ENCODE measurements at regions not wholly inside any gene's neighbourhood (a gene's known extent, or its start where the extent isn't known, plus 50 kb on each side); places are given as distances from the start of the nearest gene placed in this dataset.

- ATAC-seq, result no peak
- Mint-ChIP-seq H3K4me3 (no peak overlapping the region), H3K27me3 (no peaks in the 10 kb centered on the region), H3K27ac (no peak overlapping the region), H3K36me3 (ENCODE audit: low read depth) (no peaks in the 10 kb centered on the region), H3K4me1 (peaks cover 3% of the 10 kb centered on the region), H3K9me3 (no peaks in the 10 kb centered on the region)
- DNase-seq, result no peak
Observed at GRCh38 chr5:155884041-155884440, 442.9 kb upstream of the SGCD start.

DNA sequence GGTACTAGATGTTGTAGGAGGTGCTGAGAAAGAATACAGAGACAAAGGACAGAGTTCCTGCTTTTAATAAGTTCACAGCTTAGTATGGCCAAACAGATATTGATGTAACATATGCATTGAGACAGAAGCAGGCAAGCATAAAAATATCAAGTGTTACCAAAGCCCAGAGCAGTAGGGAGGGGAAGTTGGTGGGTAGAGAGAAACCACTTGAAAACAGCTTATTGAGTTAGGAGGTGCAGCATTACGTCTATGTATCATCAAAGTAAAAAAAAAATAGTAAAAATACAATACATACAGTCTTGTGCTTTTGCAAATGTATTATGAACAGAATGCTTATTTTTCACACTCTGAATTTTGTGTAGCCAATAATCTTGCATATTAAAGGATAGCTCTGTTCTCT lies 441.8 kb upstream of the SGCD start:
- no peaks in the 10 kb centered on the region for H3K9me3 Mint-ChIP-seq
- DNase-seq, result no peak
- H3K4me1 Mint-ChIP-seq, result peaks cover 3% of the 10 kb centered on the region
- no peaks in the 10 kb centered on the region for H3K27me3 Mint-ChIP-seq
- no peaks in the 10 kb centered on the region for H3K36me3 Mint-ChIP-seq (ENCODE audit: low read depth)
- H3K27ac Mint-ChIP-seq, result no peak overlapping the region
- no peak for ATAC-seq
- H3K4me3 Mint-ChIP-seq, result no peak overlapping the region

- peaks cover 3% of the 10 kb centered on the region for H3K4me1 Mint-ChIP-seq
- no peak for ATAC-seq
- no peak for DNase-seq
- no peaks in the 10 kb centered on the region for H3K9me3 Mint-ChIP-seq
- H3K4me3 Mint-ChIP-seq, result no peak overlapping the region
- no peak overlapping the region for H3K27ac Mint-ChIP-seq
- H3K36me3 Mint-ChIP-seq (ENCODE audit: low read depth), result no peaks in the 10 kb centered on the region
- no peaks in the 10 kb centered on the region for H3K27me3 Mint-ChIP-seq
Observed at GRCh38 chr5:155886311-155887031, 440.5 kb upstream of the SGCD start.

DNA sequence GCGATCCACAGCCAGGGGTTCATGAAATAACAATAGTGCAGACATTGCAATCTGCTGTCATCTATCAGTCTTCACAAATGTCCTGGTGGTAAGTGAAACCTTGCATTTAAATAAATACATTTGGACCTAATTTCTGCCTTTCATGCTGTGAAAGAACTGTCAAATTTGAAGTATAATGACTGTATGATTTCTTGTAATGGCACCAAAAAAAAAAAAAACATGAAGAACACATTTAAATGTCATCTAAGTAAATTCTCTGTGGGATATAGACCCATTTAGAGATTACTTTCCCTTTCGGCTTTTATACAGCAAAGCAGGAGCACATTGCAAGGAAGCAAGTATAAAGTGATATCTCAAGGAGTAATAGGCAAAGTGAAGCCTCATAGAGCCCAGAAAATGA lies 431.5 kb upstream of the SGCD start:
- no peaks in the 10 kb centered on the region for H3K9me3 Mint-ChIP-seq
- H3K36me3 Mint-ChIP-seq (ENCODE audit: low read depth), result no peaks in the 10 kb centered on the region

GRCh38 chr5:155897761-155898160 lies 429.2 kb upstream of the SGCD start:
- H3K4me1 Mint-ChIP-seq, result no peaks in the 10 kb centered on the region
- DNase-seq, result no peak
- H3K27me3 Mint-ChIP-seq, result peaks cover 1% of the 10 kb centered on the region
- H3K36me3 Mint-ChIP-seq (ENCODE audit: low read depth), result no peaks in the 10 kb centered on the region
- no peak overlapping the region for H3K4me3 Mint-ChIP-seq
- no peak overlapping the region for H3K27ac Mint-ChIP-seq
- no peaks in the 10 kb centered on the region for H3K9me3 Mint-ChIP-seq
- no peak for ATAC-seq

More for the DNA sequence above, 431.5 kb upstream of the SGCD start:
- H3K4me3 Mint-ChIP-seq, result no peak overlapping the region
- no peak overlapping the region for H3K27ac Mint-ChIP-seq
- no peaks in the 10 kb centered on the region for H3K4me1 Mint-ChIP-seq
- no peak for ATAC-seq
- DNase-seq, result no peak
- H3K27me3 Mint-ChIP-seq, result peaks cover 1% of the 10 kb centered on the region

DNA sequence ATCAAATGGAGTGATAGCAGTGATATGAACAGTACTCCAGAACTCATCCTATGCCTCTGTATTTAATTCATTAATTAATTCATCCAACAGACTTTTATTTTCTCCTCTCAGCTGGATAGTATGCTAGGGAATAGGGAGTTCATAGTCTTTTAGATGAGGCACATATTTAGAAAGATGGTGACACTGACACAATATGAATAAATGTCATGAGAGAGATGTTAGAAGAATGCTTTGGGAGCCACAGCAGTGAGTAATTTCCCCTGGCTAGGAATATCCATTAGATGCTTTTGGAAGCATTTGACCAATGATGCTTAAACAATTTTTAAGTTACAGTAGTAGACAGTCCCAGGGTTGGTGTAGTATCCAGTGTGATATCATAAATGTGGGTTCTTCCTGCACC lies 428.7 kb upstream of the SGCD start:
- no peak for ATAC-seq
- H3K27me3 Mint-ChIP-seq, result peaks cover 1% of the 10 kb centered on the region
- H3K9me3 Mint-ChIP-seq, result no peaks in the 10 kb centered on the region
- H3K4me1 Mint-ChIP-seq, result no peaks in the 10 kb centered on the region
- H3K27ac Mint-ChIP-seq, result no peak overlapping the region
- DNase-seq, result no peak
- no peak overlapping the region for H3K4me3 Mint-ChIP-seq
- H3K36me3 Mint-ChIP-seq (ENCODE audit: low read depth), result no peaks in the 10 kb centered on the region

- Mint-ChIP-seq H3K36me3 (ENCODE audit: low read depth) (no peaks in the 10 kb centered on the region), H3K4me1 (no peaks in the 10 kb centered on the region), H3K27me3 (peaks cover 1% of the 10 kb centered on the region), H3K4me3 (no peak overlapping the region), H3K9me3 (no peaks in the 10 kb centered on the region), H3K27ac (no peak overlapping the region)
- no peak for ATAC-seq
- no peak for DNase-seq
Observed at GRCh38 chr5:155903791-155904190, 423.2 kb upstream of the SGCD start.

GRCh38 chr5:155905364-155905763 lies 421.6 kb upstream of the SGCD start:
- DNase-seq, result no peak
- no peak for ATAC-seq
- Mint-ChIP-seq H3K27ac (no peak overlapping the region), H3K36me3 (ENCODE audit: low read depth) (no peaks in the 10 kb centered on the region), H3K9me3 (no peaks in the 10 kb centered on the region), H3K4me1 (no peaks in the 10 kb centered on the region), H3K27me3 (no peaks in the 10 kb centered on the region), H3K4me3 (no peak overlapping the region)

- Mint-ChIP-seq H3K27ac (no peak overlapping the region), H3K9me3 (no peaks in the 10 kb centered on the region), H3K36me3 (ENCODE audit: low read depth) (no peaks in the 10 kb centered on the region), H3K27me3 (no peaks in the 10 kb centered on the region), H3K4me3 (no peak overlapping the region), H3K4me1 (no peaks in the 10 kb centered on the region)
- DNase-seq (no peak), ATAC-seq (no peak)
Observed at GRCh38 chr5:155906046-155906445, 420.9 kb upstream of the SGCD start.

DNA sequence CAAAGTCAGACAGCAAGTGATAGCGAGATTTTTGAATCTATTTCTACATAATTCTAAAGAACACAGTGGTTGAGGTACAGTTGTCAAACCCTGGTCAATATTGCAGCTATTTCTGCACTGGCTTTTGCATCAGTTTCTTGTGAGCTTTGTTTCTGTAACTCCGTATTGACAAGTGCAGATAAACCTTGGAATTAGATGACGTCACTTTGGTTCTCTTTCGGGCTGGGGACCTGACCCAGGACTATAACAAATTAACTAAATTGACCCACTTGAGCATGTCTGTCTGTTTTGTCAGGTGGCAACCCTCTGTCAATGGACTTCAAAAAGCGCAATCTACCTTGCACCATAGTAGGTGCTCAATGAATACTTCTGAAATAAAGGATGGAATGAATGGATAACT lies 418.4 kb upstream of the SGCD start:
- no peaks in the 10 kb centered on the region for H3K36me3 Mint-ChIP-seq (ENCODE audit: low read depth)
- H3K27ac Mint-ChIP-seq, result no peak overlapping the region
- H3K4me1 Mint-ChIP-seq, result no peaks in the 10 kb centered on the region
- H3K4me3 Mint-ChIP-seq, result no peak overlapping the region
- peaks cover 6% of the 10 kb centered on the region for H3K27me3 Mint-ChIP-seq
- no peaks in the 10 kb centered on the region for H3K9me3 Mint-ChIP-seq
- DNase-seq, result no peak
- no peak for ATAC-seq

- H3K4me1 Mint-ChIP-seq, result no peaks in the 10 kb centered on the region
- no peak for ATAC-seq
- no peak overlapping the region for H3K4me3 Mint-ChIP-seq
- no peak overlapping the region for H3K27ac Mint-ChIP-seq
- H3K36me3 Mint-ChIP-seq (ENCODE audit: low read depth), result no peaks in the 10 kb centered on the region
- peaks cover 6% of the 10 kb centered on the region for H3K27me3 Mint-ChIP-seq
- no peaks in the 10 kb centered on the region for H3K9me3 Mint-ChIP-seq
- DNase-seq, result no peak
Observed at GRCh38 chr5:155912291-155912690, 414.7 kb upstream of the SGCD start.

DNA sequence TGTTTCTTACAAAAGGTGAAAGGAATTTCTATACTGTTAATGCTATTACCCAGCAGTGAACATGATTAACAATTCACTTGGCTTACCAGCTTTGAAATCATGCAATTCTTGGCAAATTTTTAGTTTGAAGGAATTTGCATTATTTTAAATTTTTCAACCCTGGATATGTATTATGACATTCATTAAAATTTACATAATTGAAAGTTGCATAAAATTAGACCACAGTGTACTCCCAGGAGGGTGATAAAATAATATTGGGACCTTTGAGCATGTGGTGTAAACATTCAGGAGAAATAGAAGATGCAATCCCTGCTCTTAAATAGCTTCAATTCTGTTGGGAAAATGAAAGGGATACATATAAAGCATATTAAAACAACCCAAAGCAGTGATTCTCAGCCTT lies 412.2 kb upstream of the SGCD start:
- Mint-ChIP-seq H3K36me3 (ENCODE audit: low read depth) (no peaks in the 10 kb centered on the region), H3K27ac (no peak overlapping the region), H3K4me3 (no peak overlapping the region), H3K27me3 (peaks cover 10% of the 10 kb centered on the region), H3K4me1 (no peaks in the 10 kb centered on the region), H3K9me3 (no peaks in the 10 kb centered on the region)
- no peak for DNase-seq
- no peak for ATAC-seq

DNA sequence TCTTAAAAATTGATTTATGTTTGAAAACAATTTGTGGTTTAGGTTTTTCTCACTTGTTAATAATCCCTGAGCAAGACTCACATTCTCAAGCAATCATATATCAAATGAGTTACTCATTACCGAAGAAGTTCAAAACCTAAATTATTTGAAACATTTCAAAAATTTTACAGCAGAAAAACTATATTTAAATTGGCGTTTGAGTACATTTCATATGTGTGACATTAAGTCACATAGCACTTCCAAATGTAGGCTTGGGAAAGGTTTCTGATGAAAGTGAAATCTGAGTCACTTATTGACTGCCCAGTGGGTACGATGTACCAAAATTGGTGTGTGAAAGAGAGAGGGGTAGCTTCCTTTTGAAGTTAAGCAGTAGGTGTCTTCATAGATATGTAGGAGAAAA lies 411.4 kb upstream of the SGCD start:
- no peaks in the 10 kb centered on the region for H3K4me1 Mint-ChIP-seq
- DNase-seq (no peak), ATAC-seq (no peak)
- H3K27ac Mint-ChIP-seq, result no peak overlapping the region
- peaks cover 15% of the 10 kb centered on the region for H3K27me3 Mint-ChIP-seq
- H3K9me3 Mint-ChIP-seq, result peaks cover 4% of the 10 kb centered on the region
- H3K4me3 Mint-ChIP-seq, result no peak overlapping the region
- H3K36me3 Mint-ChIP-seq (ENCODE audit: low read depth), result no peaks in the 10 kb centered on the region

GRCh38 chr5:155919126-155919525 lies 407.8 kb upstream of the SGCD start:
- DNase-seq, result no peak
- H3K36me3 Mint-ChIP-seq (ENCODE audit: low read depth), result no peaks in the 10 kb centered on the region
- H3K27me3 Mint-ChIP-seq, result peaks cover 11% of the 10 kb centered on the region
- H3K4me1 Mint-ChIP-seq, result no peaks in the 10 kb centered on the region
- ATAC-seq, result no peak
- H3K9me3 Mint-ChIP-seq, result peaks cover 4% of the 10 kb centered on the region
- H3K4me3 Mint-ChIP-seq, result no peak overlapping the region
- H3K27ac Mint-ChIP-seq, result no peak overlapping the region

DNA sequence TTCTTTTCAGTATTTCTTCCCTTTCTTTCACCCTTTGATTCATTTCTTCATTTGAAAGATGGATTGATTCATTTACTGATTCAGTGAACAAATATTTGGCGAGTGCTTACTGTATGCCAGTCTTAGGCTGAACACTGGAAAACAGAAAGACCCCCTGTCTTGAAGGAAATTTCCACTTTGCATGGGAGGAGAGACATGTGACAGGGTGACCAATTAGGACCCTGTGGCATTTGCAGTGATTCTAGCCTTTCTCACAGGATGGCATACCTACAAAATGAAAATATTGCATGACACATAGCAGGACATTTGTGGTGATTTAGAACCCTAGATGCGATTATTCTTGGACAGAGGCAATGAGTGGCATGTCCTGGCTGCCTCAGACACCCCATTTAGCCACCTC lies 407.2 kb upstream of the SGCD start:
- ATAC-seq, result no peak
- Mint-ChIP-seq H3K4me3 (no peak overlapping the region), H3K27me3 (peaks cover 11% of the 10 kb centered on the region), H3K9me3 (peaks cover 4% of the 10 kb centered on the region), H3K27ac (no peak overlapping the region), H3K36me3 (ENCODE audit: low read depth) (no peaks in the 10 kb centered on the region), H3K4me1 (no peaks in the 10 kb centered on the region)
- DNase-seq, result no peak

- Mint-ChIP-seq H3K9me3 (peaks cover 4% of the 10 kb centered on the region), H3K36me3 (ENCODE audit: low read depth) (no peaks in the 10 kb centered on the region), H3K4me3 (no peak overlapping the region), H3K27me3 (peaks cover 11% of the 10 kb centered on the region), H3K4me1 (no peaks in the 10 kb centered on the region), H3K27ac (no peak overlapping the region)
- DNase-seq, result no peak
- ATAC-seq, result no peak
Observed at GRCh38 chr5:155921621-155922020, 405.3 kb upstream of the SGCD start.
